A673 (cell line): ENCODE measurements at regions not wholly inside any gene's neighbourhood (a gene's known extent, or its start where the extent isn't known, plus 50 kb on each side); places are given as distances from the start of the nearest gene placed in this dataset.

Source experiments
- BruUV-seq: library from RNA; stranded (reverse); fragments of 400-500 nt; replicated peaks from 2 replicates; lab custom pipeline; 2021; lab: Mats Ljungman, UMichigan
- CTCF ChIA-PET: fragments of 300-600 bp; sonication (Branson Sonifier 250); formaldehyde crosslinking; loops from one replicate; lab custom pipeline; 2022; ENCODE audit warnings: antibody characterized with exemption; lab: Charles Lee
- POLR2A ChIA-PET: fragments of 300-600 bp; sonication (Branson Sonifier 250); formaldehyde crosslinking; loops from one replicate; lab custom pipeline; 2022; ENCODE audit warnings: antibody characterized with exemption; ENCODE audit not compliant: low non-redundant PET; lab: Charles Lee
- DNase-seq: peaks from one replicate; pipeline ENCODE4 v3.0.0-alpha.2; 2015; ENCODE audit warnings: low spot score
- H3K27ac ChIP-seq: fragments of 200-600 bp; sonication (generic); 2 replicates; pipeline ENCODE4 v1.5.1; 2016; ENCODE audit warnings: mixed run types, low read depth, mild to moderate bottlenecking, mixed read lengths, antibody characterized with exemption, low read length; ENCODE audit not compliant: poor library complexity, severe bottlenecking
- H3K27me3 ChIP-seq: fragments of 200-600 bp; sonication (generic); replicated peaks from 2 replicates; pipeline ENCODE4 v1.6.1; 2017; ENCODE audit warnings: mixed run types, low read depth, mild to moderate bottlenecking, mixed read lengths, antibody characterized with exemption, low read length; ENCODE audit not compliant: insufficient read depth, poor library complexity
- H3K36me3 ChIP-seq: fragments of 200-600 bp; sonication (generic); 2 replicates; pipeline ENCODE4 v1.6.1; 2016; ENCODE audit warnings: mixed run types, mild to moderate bottlenecking, mixed read lengths, antibody characterized with exemption, low read length; ENCODE audit not compliant: insufficient read depth, poor library complexity, severe bottlenecking
- H3K4me1 ChIP-seq: fragments of 200-600 bp; sonication (generic); 2 replicates; pipeline ENCODE4 v1.6.1; 2017; ENCODE audit warnings: mixed run types, mild to moderate bottlenecking, mixed read lengths, antibody characterized with exemption, low read length; ENCODE audit not compliant: insufficient read depth, poor library complexity, severe bottlenecking
- H3K4me3 ChIP-seq: fragments of 200-600 bp; sonication (generic); 2 replicates; pipeline ENCODE4 v1.5.1; 2016; ENCODE audit warnings: low read depth, mixed run types, mild to moderate bottlenecking, mixed read lengths, low read length; ENCODE audit not compliant: poor library complexity, severe bottlenecking
- H3K9me3 ChIP-seq: fragments of 200-600 bp; sonication (generic); 2 replicates; pipeline ENCODE4 v1.6.1; 2016; ENCODE audit warnings: mixed run types, low read depth, mild to moderate bottlenecking, mixed read lengths, antibody characterized with exemption, low read length; ENCODE audit not compliant: poor library complexity, severe bottlenecking
- CTCF ChIP-seq: fragments of 300-800, 200-600 bp; sonication (generic); conservative IDR thresholded peaks from 2 replicates; pipeline ENCODE4 v1.5.1; 2017; ENCODE audit warnings: low read depth, mild to moderate bottlenecking, antibody characterized with exemption, low read length, moderate library complexity, mixed read lengths
- EZH2 ChIP-seq: fragments of 200-600 bp; sonication (generic); IDR thresholded peaks from 2 replicates; pipeline ENCODE4 v1.6.1; 2017; ENCODE audit warnings: borderline replicate concordance, low read depth, mild to moderate bottlenecking, mixed read lengths, antibody characterized with exemption, low read length; ENCODE audit not compliant: poor library complexity, severe bottlenecking
- intact Hi-C: fragments of 100-400 bp; cut with micrococcal nuclease; formaldehyde crosslinking; loops from one replicate; pipeline ENCODE4 v1.10.0; 2022; ENCODE audit not compliant: unreplicated experiment

- Histone ChIP-seq H3K4me3 (no peak overlapping the region), H3K4me1 (no peaks in the 10 kb centered on the region), H3K9me3 (no peaks in the 10 kb centered on the region), H3K36me3 (no peaks in the 10 kb centered on the region), H3K27me3 (no peaks in the 10 kb centered on the region), H3K27ac (no peak overlapping the region)
- intact Hi-C loops: no loop called here
- POLR2A ChIA-PET: no interaction called here
- CTCF ChIA-PET: no interaction called here
- no TSS peak for BruUV-seq
- TF ChIP-seq EZH2 (no peak), CTCF (no peak)
- DNase-seq: no peak
These were observed 55.8 kb downstream of the IGF2 start for GRCh38 chr11:2083411-2083810.

- no TSS peak for BruUV-seq
- H3K27me3 ChIP-seq: no peaks in the 10 kb centered on the region
- H3K36me3 ChIP-seq: no peaks in the 10 kb centered on the region
- H3K27ac ChIP-seq: no peak overlapping the region
- H3K4me3 ChIP-seq: no peak overlapping the region
- no peaks in the 10 kb centered on the region for H3K4me1 ChIP-seq
- no peaks in the 10 kb centered on the region for H3K9me3 ChIP-seq
- no peak for DNase-seq
- intact Hi-C loops: no loop called here
- POLR2A ChIA-PET: no interaction called here
- CTCF ChIA-PET: no interaction called here
- TF ChIP-seq CTCF (no peak), EZH2 (no peak)
These were observed 62.0 kb downstream of the IGF2 start for GRCh38 chr11:2077061-2077802.

DNA sequence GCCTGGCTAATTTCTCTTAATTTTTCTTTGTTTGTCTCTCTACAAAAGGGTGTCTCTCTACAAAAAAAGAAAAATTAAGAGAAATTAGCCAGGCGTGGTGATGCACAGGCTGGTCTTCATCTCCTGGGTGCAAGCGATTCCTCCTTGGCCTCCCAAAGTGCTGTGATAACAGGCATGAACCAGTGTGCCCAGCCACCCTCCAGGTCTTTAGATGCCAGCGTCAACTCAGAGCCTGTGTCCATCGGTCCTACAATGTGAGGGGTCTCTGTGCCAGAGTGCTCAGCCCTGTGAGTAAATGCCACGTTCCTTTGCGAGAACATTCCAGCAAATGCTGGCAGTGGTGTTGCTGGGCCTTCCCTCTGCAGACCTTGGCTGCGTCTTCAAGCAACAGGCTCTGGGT is 62.7 kb downstream of the IGF2 start:
- Histone ChIP-seq H3K4me3 (no peak overlapping the region), H3K9me3 (no peaks in the 10 kb centered on the region), H3K36me3 (no peaks in the 10 kb centered on the region), H3K4me1 (no peaks in the 10 kb centered on the region), H3K27me3 (no peaks in the 10 kb centered on the region), H3K27ac (no peak overlapping the region)
- no TSS peak for BruUV-seq
- DNase-seq: no peak
- intact Hi-C loops: no loop called here
- POLR2A ChIA-PET: no interaction called here
- TF ChIP-seq CTCF (no peak), EZH2 (no peak)
- CTCF ChIA-PET: no interaction called here
